ENCODE measurements at regions not wholly inside any gene's neighbourhood (a gene's known extent, or its start where the extent isn't known, plus 50 kb on each side); places are given as distances from the start of the nearest gene placed in this dataset.

- no peak for DNase-seq (ENCODE audit: extremely low read depth in 1 of 2, low read depth in 1 of 2)
Observed at GRCh38 chr5:166358127-166358830, 1933.2 kb upstream of the WWC1 start.

DNA sequence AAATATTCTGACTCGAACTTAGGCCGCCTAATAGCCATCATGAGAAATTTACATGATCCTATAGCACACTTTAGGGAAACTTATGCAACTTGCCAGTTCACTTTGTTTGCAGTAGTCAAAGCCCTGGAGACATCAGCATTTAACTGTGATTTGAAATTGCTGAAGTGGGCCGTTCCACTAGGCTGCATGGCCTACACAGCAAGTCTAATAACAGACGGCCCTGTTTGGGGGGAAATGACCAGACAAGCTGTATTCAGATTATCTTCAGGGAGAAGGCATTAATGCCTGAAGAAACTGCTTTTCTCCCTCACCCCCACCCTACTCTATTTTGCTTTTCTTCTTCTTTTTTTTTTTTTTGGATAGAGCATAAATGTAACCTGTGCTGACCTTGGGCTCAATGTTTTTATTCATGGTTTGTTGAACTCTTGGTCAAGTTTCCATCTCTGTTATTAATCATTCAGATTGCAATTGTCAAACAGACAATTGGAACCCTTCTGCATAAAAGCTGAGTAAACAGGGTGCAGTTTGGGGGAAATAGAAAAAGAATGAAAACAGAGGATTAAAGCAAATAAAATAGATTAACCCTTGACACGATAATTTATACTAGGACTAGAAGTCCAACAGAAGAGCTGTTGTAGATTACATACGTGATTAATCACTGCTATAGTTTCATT, 1928.2 kb upstream of the WWC1 start:
- no peak for DNase-seq (ENCODE audit: extremely low read depth in 1 of 2, low read depth in 1 of 2)

DNA sequence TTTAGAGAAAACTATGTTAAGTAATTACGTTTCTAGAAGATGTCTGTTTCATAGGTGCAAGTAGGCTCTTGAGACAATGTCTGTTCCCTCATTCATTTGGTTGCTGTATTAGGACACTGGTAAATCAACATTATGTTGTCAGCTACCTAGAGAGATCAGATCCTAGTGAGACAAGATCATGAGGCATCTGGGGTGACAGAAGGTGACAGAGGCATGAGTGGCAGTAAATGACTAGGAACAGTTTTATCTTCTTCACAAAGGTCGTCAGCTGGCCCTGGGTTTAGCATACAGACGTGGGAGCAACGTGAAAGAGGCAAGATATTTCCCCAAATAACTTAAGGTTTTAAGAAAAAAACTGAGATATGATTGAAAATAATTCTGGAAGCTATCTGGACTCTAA, 1926.3 kb upstream of the WWC1 start:
- DNase-seq (ENCODE audit: extremely low read depth in 1 of 2, low read depth in 1 of 2) = no peak

DNA sequence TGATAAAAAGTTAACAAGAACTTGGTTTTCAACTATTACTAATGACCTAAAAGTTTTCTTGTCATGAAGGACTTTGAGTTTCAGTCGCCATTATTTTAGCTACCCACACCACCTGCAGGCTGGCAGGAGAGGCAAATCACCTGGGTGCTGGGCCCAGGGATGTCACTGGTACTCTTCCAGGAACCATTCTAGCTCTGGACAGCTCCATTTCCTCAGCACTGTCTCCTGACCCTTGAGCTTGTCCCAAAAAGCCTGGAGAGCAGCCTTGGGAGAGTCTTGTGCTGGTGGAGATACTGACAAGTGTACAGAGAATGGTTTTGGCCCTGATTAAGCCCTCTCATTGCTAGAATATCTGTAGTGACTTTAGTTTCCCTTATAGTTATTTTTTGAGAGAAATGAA, 1924.1 kb upstream of the WWC1 start:
- no peak for DNase-seq (ENCODE audit: extremely low read depth in 1 of 2, low read depth in 1 of 2)

DNA sequence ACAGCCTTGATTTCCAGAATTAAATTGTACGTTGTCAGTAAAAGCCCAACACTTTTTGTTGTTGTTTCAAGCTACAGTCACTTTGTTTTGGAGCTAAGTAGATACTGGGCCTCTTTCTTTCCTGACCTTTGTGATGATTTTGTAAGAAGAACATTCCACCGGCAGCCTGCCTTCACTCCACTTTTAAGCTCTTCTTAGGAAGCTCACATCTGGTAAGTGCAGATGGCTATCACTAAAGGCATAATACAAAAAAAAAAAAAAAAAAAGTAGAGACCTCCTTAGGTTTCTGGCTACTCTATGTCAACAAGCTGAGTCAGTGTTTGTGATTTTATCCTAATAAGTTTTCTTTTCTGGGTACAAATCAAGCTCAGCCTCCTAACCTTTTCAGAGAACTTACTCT, 1922.1 kb upstream of the WWC1 start:
- DNase-seq (ENCODE audit: extremely low read depth in 1 of 2, low read depth in 1 of 2) = no peak

GRCh38 chr5:166369807-166370206, 1921.6 kb upstream of the WWC1 start:
- no peak for DNase-seq (ENCODE audit: extremely low read depth in 1 of 2, low read depth in 1 of 2)

DNA sequence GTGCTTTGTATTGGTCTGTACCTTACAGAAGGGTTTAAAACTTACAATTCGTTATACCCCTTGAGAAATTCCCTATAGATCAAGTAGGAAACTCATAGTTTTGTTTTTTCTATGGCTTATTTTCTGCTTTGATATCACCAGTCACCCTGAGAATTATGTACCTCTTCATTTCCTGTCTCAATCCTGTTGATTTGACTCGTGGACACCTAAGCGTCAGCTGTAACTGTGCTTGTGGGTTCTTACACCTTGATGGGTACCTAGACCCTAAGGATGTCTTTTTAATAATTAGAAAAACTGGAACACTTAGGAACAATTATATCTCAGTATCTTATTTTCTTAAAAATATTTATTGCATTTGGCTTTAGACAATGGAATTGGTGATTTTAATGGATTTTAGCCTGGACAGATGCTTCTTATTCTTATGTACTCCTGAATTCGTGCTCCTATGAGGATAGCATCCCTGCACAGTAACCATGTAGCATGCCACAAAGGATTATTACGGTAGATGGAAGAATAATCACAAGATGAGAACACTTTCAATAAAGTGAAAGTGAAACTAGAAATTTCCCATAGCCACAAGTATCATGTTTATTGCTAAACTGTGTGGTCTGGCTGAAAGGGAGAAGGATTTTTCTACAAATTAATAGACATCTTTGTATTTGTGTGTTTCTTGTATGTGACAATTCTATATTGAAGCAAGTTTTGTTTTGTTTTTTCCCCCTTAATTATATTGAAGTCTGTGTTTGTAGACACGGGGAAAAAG, 1920.3 kb upstream of the WWC1 start:
- no peak for DNase-seq (ENCODE audit: extremely low read depth in 1 of 2, low read depth in 1 of 2)

- DNase-seq (ENCODE audit: extremely low read depth in 1 of 2, low read depth in 1 of 2) = no peak
Observed at GRCh38 chr5:166373817-166374216, 1917.6 kb upstream of the WWC1 start.

DNA sequence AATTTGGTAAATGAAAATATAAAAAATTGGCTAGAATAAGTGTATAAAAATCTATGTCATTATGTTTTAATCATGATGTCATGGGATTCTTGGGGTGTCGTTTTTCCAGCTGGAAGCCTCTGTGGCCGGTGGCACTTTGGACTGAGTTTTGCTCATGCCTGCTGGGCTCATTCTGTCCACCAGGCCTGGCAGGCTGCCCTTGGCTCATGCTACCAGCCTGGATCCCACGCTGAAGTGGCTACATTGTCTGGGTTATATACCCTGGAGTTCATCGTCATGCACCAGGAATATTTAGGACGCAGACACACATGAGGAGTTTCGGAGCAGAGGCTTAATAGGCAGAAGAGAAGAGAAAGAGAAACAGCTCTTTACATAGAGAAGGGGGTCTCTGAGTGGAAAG, 1913.7 kb upstream of the WWC1 start:
- no peak for DNase-seq (ENCODE audit: extremely low read depth in 1 of 2, low read depth in 1 of 2)

GRCh38 chr5:166379517-166379916, 1911.9 kb upstream of the WWC1 start:
- DNase-seq (ENCODE audit: extremely low read depth in 1 of 2, low read depth in 1 of 2) = no peak

GRCh38 chr5:166382031-166382430, 1909.4 kb upstream of the WWC1 start:
- DNase-seq (ENCODE audit: extremely low read depth in 1 of 2, low read depth in 1 of 2) = no peak

GRCh38 chr5:166398131-166398530, 1893.3 kb upstream of the WWC1 start:
- no peak for DNase-seq (ENCODE audit: extremely low read depth in 1 of 2, low read depth in 1 of 2)

DNA sequence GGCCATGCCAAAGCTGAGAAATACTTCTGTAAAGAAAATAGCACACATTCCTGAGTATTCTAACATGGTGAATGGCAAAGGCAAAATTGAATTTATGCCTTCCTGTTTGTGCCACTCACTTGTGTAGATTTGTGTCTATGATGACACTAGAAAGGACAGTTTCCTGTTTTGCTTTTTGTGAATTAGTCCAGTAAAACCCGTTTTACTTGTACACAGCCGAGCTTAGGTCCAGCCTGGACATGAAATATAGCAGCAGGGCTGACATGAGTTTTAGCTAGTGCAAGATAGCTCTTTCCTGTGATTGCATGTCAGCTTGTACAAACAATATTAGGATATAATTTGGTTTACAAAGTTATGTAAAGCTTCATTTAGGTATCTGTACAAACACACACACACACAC, 1891.7 kb upstream of the WWC1 start:
- DNase-seq (ENCODE audit: extremely low read depth in 1 of 2, low read depth in 1 of 2) = no peak

GRCh38 chr5:166401391-166401790, 1890.1 kb upstream of the WWC1 start:
- DNase-seq (ENCODE audit: extremely low read depth in 1 of 2, low read depth in 1 of 2) = no peak

DNA sequence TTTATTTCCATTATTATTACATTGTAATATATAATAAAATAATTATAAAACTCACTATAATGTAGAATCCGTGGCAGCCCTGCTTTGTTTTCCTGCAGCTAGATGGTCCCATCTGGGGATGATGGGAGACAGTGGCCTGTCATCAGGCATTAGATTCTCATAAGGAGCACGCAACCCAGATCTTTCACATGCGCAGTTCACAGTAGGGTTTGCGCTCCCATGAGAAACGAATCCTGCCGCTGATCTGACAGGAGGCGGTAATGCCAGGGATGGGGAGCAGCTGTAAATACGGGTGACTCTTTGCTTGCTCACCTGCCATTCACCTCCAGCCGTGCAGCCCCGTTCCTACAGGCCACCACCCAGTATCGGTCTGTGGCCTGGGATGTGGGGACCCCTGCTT, 1879.3 kb upstream of the WWC1 start:
- no peak for DNase-seq (ENCODE audit: extremely low read depth in 1 of 2, low read depth in 1 of 2)

GRCh38 chr5:166427211-166427610, 1864.2 kb upstream of the WWC1 start:
- DNase-seq (ENCODE audit: extremely low read depth in 1 of 2, low read depth in 1 of 2) = no peak

- DNase-seq (ENCODE audit: extremely low read depth in 1 of 2, low read depth in 1 of 2) = no peak
Observed at GRCh38 chr5:166428264-166428803, 1863.1 kb upstream of the WWC1 start.

- DNase-seq (ENCODE audit: extremely low read depth in 1 of 2, low read depth in 1 of 2) = no peak
Observed at GRCh38 chr5:166430491-166431319, 1860.7 kb upstream of the WWC1 start.

- DNase-seq (ENCODE audit: extremely low read depth in 1 of 2, low read depth in 1 of 2) = no peak
Observed at GRCh38 chr5:166431456-166431855, 1860.0 kb upstream of the WWC1 start.

- no peak for DNase-seq (ENCODE audit: extremely low read depth in 1 of 2, low read depth in 1 of 2)
Observed at GRCh38 chr5:166433679-166434078, 1857.8 kb upstream of the WWC1 start.

- no peak for DNase-seq (ENCODE audit: extremely low read depth in 1 of 2, low read depth in 1 of 2)
Observed at GRCh38 chr5:166436872-166437271, 1854.6 kb upstream of the WWC1 start.
